Memory B cell (primary cell): ENCODE measurements at regions not wholly inside any gene's neighbourhood (a gene's known extent, or its start where the extent isn't known, plus 50 kb on each side); places are given as distances from the start of the nearest gene placed in this dataset.

ENCODE experiments used
- ATAC-seq: fragments of 150-1000 bp; cut with Tn5 transposase; 2 replicates; pipeline ENCODE4 v1.10.0; 2021; ENCODE audit warnings: low read depth, mild to moderate bottlenecking, moderate library complexity
- DNase-seq, 2 donors: peaks; one replicate each; pipeline ENCODE4 v3.0.0; 2022; ENCODE audit warnings: low spot score in 2 of 2
- H3K27ac Mint-ChIP-seq: one replicate; pipeline ENCODE4 v1.8.0; 2022; ENCODE audit warnings: mild to moderate bottlenecking, moderate library complexity, mixed read lengths
- H3K27me3 Mint-ChIP-seq: one replicate; pipeline ENCODE4 v1.8.0; 2022; ENCODE audit warnings: mixed read lengths
- H3K36me3 Mint-ChIP-seq: one replicate; pipeline ENCODE4 v1.8.0; 2022; ENCODE audit warnings: mild to moderate bottlenecking, mixed read lengths
- H3K4me1 Mint-ChIP-seq: one replicate; pipeline ENCODE4 v1.8.0; 2022; ENCODE audit warnings: mixed read lengths
- H3K4me3 Mint-ChIP-seq: one replicate; pipeline ENCODE4 v1.8.0; 2022; ENCODE audit warnings: mild to moderate bottlenecking, moderate library complexity, mixed read lengths
- H3K9me3 Mint-ChIP-seq: one replicate; pipeline ENCODE4 v1.8.0; 2022; ENCODE audit warnings: mixed read lengths

DNA sequence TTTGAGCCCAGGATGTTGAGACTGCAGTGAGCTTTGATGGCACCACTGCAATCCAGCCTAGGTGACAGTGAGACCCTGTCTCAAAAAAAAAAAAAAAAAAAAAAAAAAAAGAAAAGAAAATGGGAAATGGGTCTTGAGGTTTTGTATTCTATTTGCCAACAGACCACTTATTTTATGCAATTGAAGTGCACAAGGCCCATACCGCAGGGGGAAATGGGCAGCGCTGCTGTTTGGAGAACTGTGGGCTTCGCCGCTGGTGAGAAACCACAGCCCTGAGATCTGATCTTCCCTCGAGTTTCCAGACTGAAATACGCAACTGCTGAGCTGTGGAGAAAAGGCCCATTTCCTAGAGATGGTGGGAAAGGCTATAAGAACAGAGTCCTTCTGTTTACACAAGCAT, 512.0 kb downstream of the TCERG1L start:
- H3K27ac Mint-ChIP-seq = no peak overlapping the region
- H3K4me1 Mint-ChIP-seq = no peaks in the 10 kb centered on the region
- H3K4me3 Mint-ChIP-seq = no peak overlapping the region
- no peaks in the 10 kb centered on the region for H3K27me3 Mint-ChIP-seq
- DNase-seq (no peak), ATAC-seq (no peak)
- peaks cover 2% of the 10 kb centered on the region for H3K9me3 Mint-ChIP-seq
- no peaks in the 10 kb centered on the region for H3K36me3 Mint-ChIP-seq

DNA sequence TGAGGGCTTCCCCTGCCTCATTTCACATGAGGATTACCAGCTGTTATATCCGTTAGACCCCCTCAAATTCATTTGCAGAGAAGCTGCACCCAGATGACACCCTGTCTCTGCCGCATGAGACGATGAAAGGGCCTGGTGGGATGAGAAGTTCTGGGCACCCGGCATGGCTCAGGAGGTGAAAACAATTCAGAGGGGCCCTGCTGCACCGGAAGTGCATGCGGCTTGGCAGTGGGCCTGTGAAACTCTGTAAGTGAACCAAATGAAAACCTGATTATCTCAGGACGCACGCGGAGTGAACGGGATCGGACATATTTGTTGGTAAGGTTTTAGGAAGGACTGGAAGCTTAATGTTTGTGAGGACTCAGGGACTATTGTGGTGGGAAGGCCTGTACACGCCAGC, 511.2 kb downstream of the TCERG1L start:
- H3K36me3 Mint-ChIP-seq = no peaks in the 10 kb centered on the region
- ATAC-seq (no peak), DNase-seq (no peak)
- H3K4me1 Mint-ChIP-seq = no peaks in the 10 kb centered on the region
- no peak overlapping the region for H3K27ac Mint-ChIP-seq
- no peak overlapping the region for H3K4me3 Mint-ChIP-seq
- H3K27me3 Mint-ChIP-seq = no peaks in the 10 kb centered on the region
- peaks cover 2% of the 10 kb centered on the region for H3K9me3 Mint-ChIP-seq

DNA sequence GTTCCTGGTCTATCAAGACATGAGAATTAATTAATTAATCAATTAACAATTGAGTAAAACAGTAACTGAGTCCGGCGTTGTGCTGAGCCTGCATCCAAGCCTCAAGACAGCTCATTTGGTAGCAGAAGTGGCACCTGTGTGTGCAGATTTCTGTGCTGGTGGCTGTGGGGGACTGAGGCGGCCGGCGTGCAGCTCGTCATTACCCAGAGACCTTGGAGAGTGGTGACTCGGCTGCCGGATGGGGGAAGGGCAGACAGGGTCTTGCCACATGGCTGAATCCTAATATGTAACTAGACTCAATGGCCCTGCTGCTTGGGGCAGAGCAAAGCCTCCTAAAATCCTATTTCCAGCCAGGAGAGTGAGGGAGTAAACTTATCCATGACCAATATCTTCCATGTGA, 510.2 kb downstream of the TCERG1L start:
- peaks cover 4% of the 10 kb centered on the region for H3K9me3 Mint-ChIP-seq
- no peak for DNase-seq
- no peak for ATAC-seq
- no peak overlapping the region for H3K27ac Mint-ChIP-seq
- no peak overlapping the region for H3K4me3 Mint-ChIP-seq
- H3K27me3 Mint-ChIP-seq = no peaks in the 10 kb centered on the region
- no peaks in the 10 kb centered on the region for H3K36me3 Mint-ChIP-seq
- no peaks in the 10 kb centered on the region for H3K4me1 Mint-ChIP-seq

DNA sequence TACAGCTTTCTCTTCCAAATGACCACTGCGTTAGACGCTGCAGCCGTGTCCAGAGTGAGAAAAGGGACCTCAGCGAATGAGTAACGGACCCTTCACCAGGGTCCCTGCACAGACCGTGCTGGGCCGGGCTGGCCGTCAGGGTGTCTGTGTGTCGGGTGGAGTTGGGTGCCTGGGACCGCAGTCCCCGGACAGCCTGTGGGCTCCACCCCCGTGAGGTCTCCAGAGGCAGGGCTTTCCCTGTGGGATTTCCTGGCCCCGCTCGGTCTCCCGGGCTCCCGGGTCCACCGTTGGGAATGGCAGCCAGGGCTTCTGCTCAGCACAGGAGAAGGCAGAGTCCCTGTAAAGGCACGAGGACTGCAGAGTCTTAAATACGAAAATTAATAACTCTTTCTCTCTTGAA, 509.7 kb downstream of the TCERG1L start:
- DNase-seq (no peak), ATAC-seq (no peak)
- Mint-ChIP-seq H3K36me3 (no peaks in the 10 kb centered on the region), H3K4me1 (no peaks in the 10 kb centered on the region), H3K27ac (no peak overlapping the region), H3K27me3 (no peaks in the 10 kb centered on the region), H3K4me3 (no peak overlapping the region), H3K9me3 (peaks cover 4% of the 10 kb centered on the region)

DNA sequence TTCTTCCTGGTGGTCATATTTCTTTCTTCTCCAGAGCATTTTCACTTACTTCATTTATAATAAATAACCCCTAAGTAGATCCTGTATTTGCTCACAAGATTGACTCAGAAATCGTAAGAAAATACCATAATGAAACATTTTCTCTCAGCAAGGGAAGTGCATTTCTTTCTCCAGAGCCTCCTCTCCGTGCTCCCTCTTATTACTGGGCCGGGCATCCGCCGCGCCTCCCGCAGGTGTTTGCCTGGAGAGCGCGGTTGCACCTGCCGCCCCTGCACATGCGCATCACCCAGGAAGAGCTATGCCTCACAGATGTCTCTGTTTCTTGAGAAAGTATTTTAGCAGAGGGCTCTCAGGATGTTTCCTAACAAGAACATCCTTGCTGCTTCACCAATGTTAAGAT, 509.2 kb downstream of the TCERG1L start:
- no peak for DNase-seq
- H3K27me3 Mint-ChIP-seq = no peaks in the 10 kb centered on the region
- no peaks in the 10 kb centered on the region for H3K36me3 Mint-ChIP-seq
- ATAC-seq = no peak
- H3K27ac Mint-ChIP-seq = no peak overlapping the region
- no peaks in the 10 kb centered on the region for H3K4me1 Mint-ChIP-seq
- no peak overlapping the region for H3K4me3 Mint-ChIP-seq
- peaks cover 4% of the 10 kb centered on the region for H3K9me3 Mint-ChIP-seq

DNA sequence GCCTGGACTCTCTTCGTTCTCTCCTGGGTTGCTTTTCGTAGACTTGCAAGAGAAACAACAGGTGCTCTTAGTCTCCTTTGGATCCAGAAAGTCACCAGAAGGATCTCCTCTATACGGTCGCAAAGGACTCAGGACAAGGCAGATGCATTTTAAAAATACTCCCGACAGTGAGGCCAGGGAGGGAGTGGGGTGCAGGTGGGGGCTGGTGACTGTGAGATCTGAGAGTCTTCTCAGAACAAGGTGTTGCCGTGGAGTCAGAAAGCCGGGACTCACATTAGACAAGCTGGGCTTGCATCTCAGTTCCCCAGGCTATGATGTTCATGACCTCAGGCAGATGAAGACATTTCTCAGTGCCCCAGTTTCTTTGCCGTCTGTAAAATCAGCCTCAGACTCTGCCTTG, 507.2 kb downstream of the TCERG1L start:
- H3K4me3 Mint-ChIP-seq = no peak overlapping the region
- H3K27ac Mint-ChIP-seq = no peak overlapping the region
- no peaks in the 10 kb centered on the region for H3K27me3 Mint-ChIP-seq
- no peaks in the 10 kb centered on the region for H3K36me3 Mint-ChIP-seq
- H3K4me1 Mint-ChIP-seq = no peaks in the 10 kb centered on the region
- no peak for ATAC-seq
- DNase-seq = no peak
- peaks cover 5% of the 10 kb centered on the region for H3K9me3 Mint-ChIP-seq

DNA sequence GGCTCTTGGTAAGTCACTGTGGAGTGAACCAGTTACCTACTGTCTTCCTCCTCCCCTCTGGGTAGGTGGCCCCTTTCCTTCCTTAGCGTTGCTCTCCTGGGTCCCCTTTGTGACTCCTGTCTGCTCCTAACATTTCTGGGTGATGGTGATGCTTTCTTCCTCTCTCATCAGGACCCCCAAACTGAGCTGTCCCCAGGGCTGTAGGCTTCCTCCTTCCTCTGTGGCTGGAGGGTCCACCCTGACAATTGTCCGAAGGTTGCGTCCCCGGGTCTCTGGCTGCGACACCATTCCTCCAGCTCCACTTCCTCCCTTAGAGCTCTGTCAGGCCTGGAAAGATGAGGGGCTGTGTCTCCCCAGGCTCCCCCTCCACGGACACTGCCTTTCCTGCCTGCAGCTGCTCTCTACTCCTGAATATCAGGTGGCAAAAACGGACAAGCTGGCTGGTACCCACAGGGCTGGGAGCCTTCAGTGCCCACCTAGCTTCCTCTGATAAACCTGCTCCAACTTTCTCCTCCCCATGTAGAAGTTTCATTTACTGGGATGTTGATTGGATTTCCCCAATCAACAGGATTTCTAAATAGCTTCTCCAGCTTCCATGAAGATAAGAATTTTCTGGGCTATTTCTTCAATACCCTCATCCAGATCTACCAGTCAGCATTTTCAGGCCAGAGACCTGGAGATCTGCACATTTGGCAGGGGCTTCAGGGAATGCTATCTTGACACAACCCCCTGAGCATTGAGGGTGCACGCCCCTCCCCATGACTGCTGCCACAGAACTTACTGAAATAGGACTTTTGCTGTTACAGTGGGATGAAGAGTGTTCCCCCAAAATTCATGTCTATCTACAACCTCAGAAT, 506.5 kb downstream of the TCERG1L start:
- H3K9me3 Mint-ChIP-seq = peaks cover 5% of the 10 kb centered on the region
- DNase-seq = no peak
- no peaks in the 10 kb centered on the region for H3K36me3 Mint-ChIP-seq
- H3K4me1 Mint-ChIP-seq = no peaks in the 10 kb centered on the region
- H3K4me3 Mint-ChIP-seq = no peak overlapping the region
- H3K27me3 Mint-ChIP-seq = no peaks in the 10 kb centered on the region
- no peak overlapping the region for H3K27ac Mint-ChIP-seq
- ATAC-seq = no peak

DNA sequence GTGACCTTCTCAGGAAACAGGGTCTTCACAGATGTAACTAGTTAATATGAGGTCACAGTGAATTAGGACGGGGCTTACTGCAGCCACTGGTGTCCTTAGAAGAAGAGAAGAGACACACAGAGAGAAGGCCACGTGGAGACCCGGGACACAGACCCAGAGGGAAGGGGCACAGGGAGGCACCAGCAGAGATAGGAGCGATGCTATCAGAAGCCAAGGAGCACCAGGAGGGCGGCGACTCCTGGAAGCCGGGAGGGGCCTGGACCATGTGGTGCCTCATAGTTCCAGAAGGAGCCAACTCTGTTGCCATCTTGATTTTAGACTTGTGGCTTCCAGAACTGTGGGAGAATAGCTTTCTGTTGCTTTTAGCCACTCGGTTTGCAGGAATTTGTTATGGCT, 505.9 kb downstream of the TCERG1L start:
- Mint-ChIP-seq H3K4me1 (no peaks in the 10 kb centered on the region), H3K36me3 (no peaks in the 10 kb centered on the region), H3K27ac (no peak overlapping the region), H3K27me3 (no peaks in the 10 kb centered on the region), H3K4me3 (no peak overlapping the region), H3K9me3 (peaks cover 3% of the 10 kb centered on the region)
- DNase-seq (no peak), ATAC-seq (no peak)

DNA sequence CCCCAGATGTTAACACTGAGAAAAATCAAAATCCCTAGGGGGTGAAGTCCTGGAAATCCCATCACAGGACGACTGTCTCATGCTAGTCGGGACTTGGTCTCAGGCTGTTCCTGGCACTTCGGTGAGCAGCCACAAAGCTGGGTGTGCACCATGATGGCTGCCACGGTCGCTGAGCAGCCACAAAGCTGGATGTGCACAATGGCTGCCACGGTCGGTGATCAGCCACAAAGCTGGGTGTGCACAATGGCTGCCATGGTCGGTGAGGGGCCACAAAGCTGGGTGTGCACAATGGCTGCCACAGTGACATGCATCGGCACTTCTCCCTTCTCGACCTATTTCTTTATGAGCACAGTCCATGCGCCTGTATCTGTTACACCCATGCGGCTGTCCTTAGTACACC, 505.1 kb downstream of the TCERG1L start:
- Mint-ChIP-seq H3K9me3 (peaks cover 3% of the 10 kb centered on the region), H3K4me3 (no peak overlapping the region), H3K4me1 (no peaks in the 10 kb centered on the region), H3K36me3 (no peaks in the 10 kb centered on the region), H3K27ac (no peak overlapping the region), H3K27me3 (no peaks in the 10 kb centered on the region)
- no peak for ATAC-seq
- no peak for DNase-seq

DNA sequence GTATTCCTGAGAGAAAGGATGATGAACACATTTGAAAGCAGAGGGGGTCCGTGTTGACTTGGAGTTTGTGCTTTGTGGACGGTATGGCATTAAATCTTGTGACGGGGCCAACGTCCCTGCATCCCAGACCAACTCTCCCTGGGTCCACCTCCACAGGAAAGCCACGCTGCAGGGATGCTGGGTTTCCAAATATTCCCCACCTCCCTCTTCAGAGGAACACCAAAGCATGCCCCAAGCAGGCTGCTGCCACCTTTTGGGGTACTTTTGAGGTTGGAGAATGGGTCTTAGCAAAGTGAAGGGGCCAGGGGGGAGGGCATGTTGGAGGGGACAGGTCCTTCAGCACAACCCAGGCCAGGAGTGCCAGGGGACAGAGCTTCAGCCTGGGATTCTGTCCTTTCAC, 504.4 kb downstream of the TCERG1L start:
- H3K4me3 Mint-ChIP-seq = no peak overlapping the region
- no peaks in the 10 kb centered on the region for H3K4me1 Mint-ChIP-seq
- H3K27me3 Mint-ChIP-seq = no peaks in the 10 kb centered on the region
- DNase-seq (no peak), ATAC-seq (no peak)
- H3K9me3 Mint-ChIP-seq = peaks cover 3% of the 10 kb centered on the region
- no peak overlapping the region for H3K27ac Mint-ChIP-seq
- H3K36me3 Mint-ChIP-seq = no peaks in the 10 kb centered on the region

DNA sequence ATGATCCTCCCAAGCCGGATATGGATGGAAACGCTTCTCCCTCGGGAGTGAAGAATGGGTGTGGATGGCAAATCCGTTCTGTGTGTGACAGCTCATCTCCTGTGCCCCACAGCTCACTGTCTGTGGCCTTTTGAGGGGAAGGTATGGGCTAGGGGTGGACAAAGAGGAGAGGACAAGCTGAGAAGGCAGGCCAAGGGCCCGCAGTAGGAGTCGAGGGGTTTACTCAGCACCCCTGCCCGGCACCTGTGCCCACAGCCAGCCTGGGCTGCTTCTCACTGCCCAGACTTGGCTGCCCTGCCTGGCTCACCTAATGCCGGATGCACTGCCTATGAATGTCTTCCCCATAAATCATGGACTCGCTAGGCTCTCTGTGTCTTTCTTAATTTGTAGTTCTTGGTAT, 503.8 kb downstream of the TCERG1L start:
- DNase-seq (no peak), ATAC-seq (no peak)
- Mint-ChIP-seq H3K4me1 (no peaks in the 10 kb centered on the region), H3K9me3 (peaks cover 3% of the 10 kb centered on the region), H3K4me3 (no peak overlapping the region), H3K27me3 (no peaks in the 10 kb centered on the region), H3K27ac (no peak overlapping the region), H3K36me3 (no peaks in the 10 kb centered on the region)

DNA sequence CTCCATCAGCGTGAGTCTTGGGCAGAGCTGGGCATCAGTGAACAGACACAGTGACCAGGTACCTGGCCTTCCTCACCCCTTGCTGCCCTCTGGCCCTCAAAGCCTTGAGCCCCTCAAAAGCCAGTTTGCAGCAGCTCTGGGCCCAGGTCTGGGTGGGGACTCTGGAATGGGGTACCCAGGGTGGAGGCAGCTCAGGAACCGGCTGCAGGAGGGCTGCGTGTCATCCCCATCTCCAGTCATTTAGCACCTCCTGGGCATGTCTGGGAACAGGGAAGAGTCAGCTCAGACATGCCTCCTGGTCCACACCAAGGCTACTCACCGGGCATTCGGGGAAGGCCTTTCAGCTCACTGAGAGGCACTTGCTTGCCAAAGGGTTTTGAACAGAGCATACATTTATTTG, 503.3 kb downstream of the TCERG1L start:
- H3K27me3 Mint-ChIP-seq = no peaks in the 10 kb centered on the region
- ATAC-seq (no peak), DNase-seq (no peak)
- H3K9me3 Mint-ChIP-seq = peaks cover 3% of the 10 kb centered on the region
- H3K27ac Mint-ChIP-seq = no peak overlapping the region
- H3K4me3 Mint-ChIP-seq = no peak overlapping the region
- H3K4me1 Mint-ChIP-seq = no peaks in the 10 kb centered on the region
- H3K36me3 Mint-ChIP-seq = no peaks in the 10 kb centered on the region

DNA sequence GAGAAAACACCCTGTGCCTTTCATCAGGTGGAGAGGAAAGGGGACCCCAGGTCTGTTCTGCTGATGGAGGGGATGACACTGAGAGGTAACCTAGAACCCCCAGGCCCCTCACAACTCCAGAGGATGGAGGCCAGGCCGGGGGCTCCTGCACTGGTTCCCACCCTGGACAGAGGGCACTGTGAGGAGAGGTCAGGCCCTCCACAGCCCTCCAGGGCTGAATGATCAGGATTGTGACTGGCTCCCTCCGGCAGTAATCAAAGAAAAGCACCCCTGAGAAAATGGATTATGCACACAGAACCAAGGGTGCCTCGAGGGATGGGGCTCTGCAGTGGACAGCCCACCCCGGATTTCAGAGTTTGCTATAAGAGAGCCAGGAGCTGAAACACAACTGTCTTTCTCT, 502.8 kb downstream of the TCERG1L start:
- Mint-ChIP-seq H3K27ac (no peak overlapping the region), H3K4me1 (no peaks in the 10 kb centered on the region), H3K27me3 (no peaks in the 10 kb centered on the region), H3K36me3 (no peaks in the 10 kb centered on the region), H3K4me3 (no peak overlapping the region), H3K9me3 (peaks cover 3% of the 10 kb centered on the region)
- DNase-seq (no peak), ATAC-seq (no peak)

DNA sequence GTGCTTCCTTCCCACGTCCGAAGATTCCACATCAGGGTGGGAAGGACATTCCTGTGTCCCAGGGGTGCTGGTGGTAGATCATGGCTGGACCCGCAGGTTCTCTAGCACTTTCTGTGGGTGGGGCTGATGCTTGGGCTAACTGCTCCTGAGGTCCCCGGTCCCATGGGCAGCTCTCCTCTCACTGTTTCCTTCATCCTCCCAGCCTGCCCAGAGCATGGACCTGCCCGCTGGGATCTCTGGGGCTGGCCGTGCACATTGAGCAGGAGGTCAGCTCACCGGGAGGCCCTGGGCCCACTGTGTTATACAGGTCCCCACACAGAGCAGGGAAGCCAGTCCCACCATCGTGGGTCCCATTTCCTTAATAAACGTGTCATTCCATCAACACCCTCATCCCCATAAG, 502.3 kb downstream of the TCERG1L start:
- no peak for ATAC-seq
- Mint-ChIP-seq H3K27me3 (no peaks in the 10 kb centered on the region), H3K36me3 (no peaks in the 10 kb centered on the region)

DNA sequence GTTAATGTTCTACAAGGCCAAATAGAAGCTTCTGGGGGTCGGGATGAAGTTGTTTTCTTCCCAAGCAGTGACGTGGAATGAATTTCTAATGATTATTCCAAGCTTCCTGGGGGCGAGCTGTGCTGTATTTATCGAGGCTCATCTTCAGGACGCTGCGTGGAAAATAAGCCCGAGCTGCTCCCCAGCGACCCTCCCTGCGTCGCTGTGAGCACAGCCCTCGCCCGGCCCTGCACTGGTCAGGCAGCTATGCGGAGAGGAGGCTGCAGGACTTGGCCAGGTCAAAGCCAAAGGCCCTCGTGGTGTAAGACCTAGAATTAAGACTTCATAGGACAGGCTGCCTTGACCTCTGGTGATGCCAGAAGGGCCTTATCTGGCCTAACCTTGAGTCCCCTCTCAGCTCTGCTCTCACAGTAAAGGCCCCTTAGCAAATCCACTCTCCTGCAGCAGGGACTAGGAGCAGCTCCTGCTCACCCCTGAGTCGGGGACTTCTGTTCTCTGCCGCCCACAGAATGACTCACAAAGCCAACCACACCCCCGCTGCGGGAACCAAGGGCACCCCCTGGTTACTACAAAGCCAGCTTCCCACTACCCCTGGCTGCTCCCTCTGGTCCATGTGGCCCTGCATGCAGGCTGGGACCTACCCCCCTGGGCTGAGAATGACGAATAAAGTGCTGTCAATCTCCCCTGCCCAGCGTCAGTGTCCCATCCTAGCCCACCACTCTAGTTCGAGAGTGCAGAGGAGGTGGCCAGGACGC, 501.6 kb downstream of the TCERG1L start:
- DNase-seq (no peak), ATAC-seq (no peak)
- H3K9me3 Mint-ChIP-seq = peaks cover 3% of the 10 kb centered on the region
- no peaks in the 10 kb centered on the region for H3K27me3 Mint-ChIP-seq
- no peak overlapping the region for H3K27ac Mint-ChIP-seq
- H3K4me1 Mint-ChIP-seq = no peaks in the 10 kb centered on the region
- H3K36me3 Mint-ChIP-seq = no peaks in the 10 kb centered on the region
- no peak overlapping the region for H3K4me3 Mint-ChIP-seq

More for the DNA sequence above, 502.3 kb downstream of the TCERG1L start:
- no peak overlapping the region for H3K27ac Mint-ChIP-seq
- H3K4me1 Mint-ChIP-seq = no peaks in the 10 kb centered on the region
- peaks cover 3% of the 10 kb centered on the region for H3K9me3 Mint-ChIP-seq
- H3K4me3 Mint-ChIP-seq = no peak overlapping the region
- DNase-seq = no peak
